ENCODE measurements at regions not wholly inside any gene's neighbourhood (a gene's known extent, or its start where the extent isn't known, plus 50 kb on each side); places are given as distances from the start of the nearest gene placed in this dataset.

- no peak for TF ChIP-seq TAF1 (IDR thresholded peaks at IDR 0.05; ENCODE audit: borderline replicate concordance, insufficient read depth, low read length)
- no peak for TF ChIP-seq REST (IDR thresholded peaks at IDR 0.05; ENCODE audit: insufficient read depth in 1 of 2, low read depth in 2 of 2, low read length in 2 of 2)
- no peak for TF ChIP-seq SIN3A (IDR thresholded peaks at IDR 0.05; ENCODE audit: borderline replicate concordance, insufficient read depth, low read length)
- TF ChIP-seq FOXP2 (optimal IDR thresholded peaks at IDR 0.05; ENCODE audit: borderline replicate concordance, extremely low read depth, extremely low read length, insufficient read depth): no peak
- no peak for TF ChIP-seq POLR2AphosphoS5 (IDR thresholded peaks at IDR 0.05; ENCODE audit: low read depth, low read length)
Measured at GRCh38 chr5:107119656-107120055, 551.1 kb downstream of the EFNA5 start.

GRCh38 chr5:107118184-107119019 is 552.3 kb downstream of the EFNA5 start:
- no peak for TF ChIP-seq SIN3A (IDR thresholded peaks at IDR 0.05; ENCODE audit: borderline replicate concordance, insufficient read depth, low read length)
- TF ChIP-seq TAF1 (IDR thresholded peaks at IDR 0.05; ENCODE audit: borderline replicate concordance, insufficient read depth, low read length): no peak
- TF ChIP-seq FOXP2 (optimal IDR thresholded peaks at IDR 0.05; ENCODE audit: borderline replicate concordance, extremely low read depth, extremely low read length, insufficient read depth): no peak
- no peak for TF ChIP-seq POLR2AphosphoS5 (IDR thresholded peaks at IDR 0.05; ENCODE audit: low read depth, low read length)
- no peak for TF ChIP-seq REST (IDR thresholded peaks at IDR 0.05; ENCODE audit: insufficient read depth in 1 of 2, low read depth in 2 of 2, low read length in 2 of 2)

- TF ChIP-seq POLR2AphosphoS5 (IDR thresholded peaks at IDR 0.05; ENCODE audit: low read depth, low read length) (no peak), FOXP2 (optimal IDR thresholded peaks at IDR 0.05; ENCODE audit: borderline replicate concordance, extremely low read depth, extremely low read length, insufficient read depth) (no peak), REST (IDR thresholded peaks at IDR 0.05; ENCODE audit: insufficient read depth in 1 of 2, low read depth in 2 of 2, low read length in 2 of 2) (no peak), SIN3A (IDR thresholded peaks at IDR 0.05; ENCODE audit: borderline replicate concordance, insufficient read depth, low read length) (no peak), TAF1 (IDR thresholded peaks at IDR 0.05; ENCODE audit: borderline replicate concordance, insufficient read depth, low read length) (no peak)
Measured at GRCh38 chr5:107112216-107112615, 558.5 kb downstream of the EFNA5 start.

GRCh38 chr5:107104040-107104995 is 566.4 kb downstream of the EFNA5 start:
- TF ChIP-seq SIN3A (IDR thresholded peaks at IDR 0.05; ENCODE audit: borderline replicate concordance, insufficient read depth, low read length): no peak
- no peak for TF ChIP-seq POLR2AphosphoS5 (IDR thresholded peaks at IDR 0.05; ENCODE audit: low read depth, low read length)
- TF ChIP-seq REST (IDR thresholded peaks at IDR 0.05; ENCODE audit: insufficient read depth in 1 of 2, low read depth in 2 of 2, low read length in 2 of 2): no peak
- TF ChIP-seq FOXP2 (optimal IDR thresholded peaks at IDR 0.05; ENCODE audit: borderline replicate concordance, extremely low read depth, extremely low read length, insufficient read depth): no peak
- TF ChIP-seq TAF1 (IDR thresholded peaks at IDR 0.05; ENCODE audit: borderline replicate concordance, insufficient read depth, low read length): no peak

Measured in PFSK-1 (cell line).